H1 (cell line): ENCODE measurements at regions not wholly inside any gene's neighbourhood (a gene's known extent, or its start where the extent isn't known, plus 50 kb on each side); places are given as distances from the start of the nearest gene placed in this dataset.

Experiments
- CBX8 ChIP-seq: fragments of 300-800, 300-1000 bp; sonication (generic); IDR thresholded peaks from 2 replicates; pipeline ENCODE4 v1.7.1; 2016; ENCODE audit warnings: low read depth, low read length, borderline replicate concordance
- JUN ChIP-seq: IDR thresholded peaks from 2 replicates; pipeline ENCODE4 v1.6.1; 2011; ENCODE audit warnings: low read depth, mild to moderate bottlenecking, improper control_type of control experiment, low read length
- RNF2 ChIP-seq: fragments of 200-900, 300-1000 bp; sonication (generic); IDR thresholded peaks from 2 replicates; pipeline ENCODE4 v1.7.1; 2016; ENCODE audit warnings: borderline replicate concordance, low read depth, mild to moderate bottlenecking, antibody characterized with exemption, low read length; ENCODE audit not compliant: poor library complexity, severe bottlenecking; ENCODE audit errors: missing control alignments
- SAP30 ChIP-seq: fragments of 300-600 bp; sonication (generic); IDR thresholded peaks from 2 replicates; pipeline ENCODE4 v1.7.1; 2012; ENCODE audit warnings: low read length, moderate library complexity, mild to moderate bottlenecking, inconsistent platforms; ENCODE audit not compliant: insufficient read depth, insufficient replicate concordance
- SIRT6 ChIP-seq: IDR thresholded peaks from one replicate; pipeline ENCODE4 v1.7.1; 2012; ENCODE audit warnings: low read length, inconsistent platforms
- TAF7 ChIP-seq: optimal IDR thresholded peaks from 2 replicates; pipeline ENCODE3; 2011; ENCODE audit warnings: low read depth, mild to moderate bottlenecking, inconsistent platforms, low read length, moderate library complexity, borderline replicate concordance
- TCF12 ChIP-seq: IDR thresholded peaks from 2 replicates; pipeline ENCODE4 v1.6.1; 2011; ENCODE audit warnings: low read depth, mild to moderate bottlenecking, low read length

GRCh38 chr12:105861227-105861626, 277.5 kb downstream of the NUAK1 start (continued):
- no peak for TF ChIP-seq SIRT6
- TF ChIP-seq SAP30 = no peak
- TF ChIP-seq TCF12 = no peak
- TF ChIP-seq TAF7 = no peak
- TF ChIP-seq CBX8 = no peak
- TF ChIP-seq JUN = no peak
- TF ChIP-seq RNF2 = no peak
